Smooth muscle cell (in vitro differentiated cells): ENCODE measurements at regions not wholly inside any gene's neighbourhood (a gene's known extent, or its start where the extent isn't known, plus 50 kb on each side); places are given as distances from the start of the nearest gene placed in this dataset.

Experiments
- DNase-seq: peaks from one replicate; lab custom pipeline; 2025; ENCODE audit not compliant: unreplicated experiment; lab: John Stamatoyannopoulos, UW
- H2AFZ ChIP-seq: fragments of 200-600 bp; sonication (generic); 2 replicates; pipeline ENCODE4 v1.6.0; 2016; ENCODE audit warnings: antibody characterized with exemption, low read depth, mild to moderate bottlenecking
- H3F3A ChIP-seq: fragments of 200-600 bp; sonication (generic); 2 replicates; pipeline ENCODE4 v1.6.0; 2017; ENCODE audit warnings: antibody characterized with exemption, low read depth
- H3K27ac ChIP-seq: fragments of 200-600 bp; sonication (generic); 2 replicates; pipeline ENCODE4 v1.5.1; 2016; ENCODE audit warnings: low read depth, mild to moderate bottlenecking
- H3K27me3 ChIP-seq: fragments of 200-600 bp; sonication (generic); 2 replicates; pipeline ENCODE4 v1.6.1; 2016; ENCODE audit warnings: low read depth, mild to moderate bottlenecking
- H3K36me3 ChIP-seq: fragments of 200-600 bp; sonication (generic); 2 replicates; pipeline ENCODE4 v1.5.1; 2016; ENCODE audit warnings: low read depth
- H3K4me1 ChIP-seq: fragments of 200-600 bp; sonication (generic); 2 replicates; pipeline ENCODE4 v1.5.1; 2016; ENCODE audit warnings: low read depth
- H3K4me2 ChIP-seq: fragments of 200-600 bp; sonication (generic); 2 replicates; pipeline ENCODE4 v1.6.0; 2016; ENCODE audit warnings: mild to moderate bottlenecking
- H3K4me3 ChIP-seq: fragments of 200-600 bp; sonication (generic); 2 replicates; pipeline ENCODE4 v1.5.1; 2016; ENCODE audit warnings: mild to moderate bottlenecking
- H3K79me2 ChIP-seq: fragments of 200-600 bp; sonication (generic); 2 replicates; pipeline ENCODE4 v1.6.0; 2016; ENCODE audit warnings: low read depth, mild to moderate bottlenecking
- H3K9ac ChIP-seq: fragments of 200-600 bp; sonication (generic); 2 replicates; pipeline ENCODE4 v1.6.0; 2016; ENCODE audit warnings: low read depth
- H3K9me3 ChIP-seq: fragments of 200-600 bp; sonication (generic); replicated peaks from 2 replicates; pipeline ENCODE4 v1.5.1; 2016; ENCODE audit warnings: low read depth
- H4K20me1 ChIP-seq: fragments of 200-600 bp; sonication (generic); 2 replicates; pipeline ENCODE4 v1.6.0; 2016; ENCODE audit warnings: low read depth
- CTCF ChIP-seq: fragments of 200-600 bp; sonication (generic); IDR thresholded peaks from 2 replicates; pipeline ENCODE4 v1.5.1; 2017; ENCODE audit warnings: borderline replicate concordance, mild to moderate bottlenecking, antibody characterized with exemption; ENCODE audit not compliant: insufficient read depth, poor library complexity, severe bottlenecking
- WGBS: methylation state at CpG from one replicate; pipeline ENCODE4 v1.1.7; 2016; ENCODE audit warnings: low lambda C conversion rate; 5-methylcytosine and 5-hydroxymethylcytosine counted together

GRCh38 chr12:64560396-64561301 lies 49.6 kb upstream of the RASSF3 start:
- no peak for TF ChIP-seq CTCF
- no peak for DNase-seq
- H3K4me1 ChIP-seq: peaks cover 3% of the 10 kb centered on the region
- H3K27me3 ChIP-seq: no peaks in the 10 kb centered on the region
- H3K4me2 ChIP-seq: peak overlapping the region; percentile 45
- no peaks in the 10 kb centered on the region for H3K36me3 ChIP-seq
- no peaks in the 10 kb centered on the region for H3K9me3 ChIP-seq
- no peaks in the 10 kb centered on the region for H3F3A ChIP-seq
- H4K20me1 ChIP-seq: no peaks in the 10 kb centered on the region
- H2AFZ ChIP-seq: peak overlapping the region; percentile 1
- no peak overlapping the region for H3K9ac ChIP-seq
- no peak overlapping the region for H3K27ac ChIP-seq
- 52% methylated on average over 12 of the region's 12 CpGs for WGBS
- no peak overlapping the region for H3K4me3 ChIP-seq
- no peaks in the 10 kb centered on the region for H3K79me2 ChIP-seq
